ENCODE measurements at regions not wholly inside any gene's neighbourhood (a gene's known extent, or its start where the extent isn't known, plus 50 kb on each side); places are given as distances from the start of the nearest gene placed in this dataset.
A peak's percentile ranks its signal among the peaks of the same experiment; 100 is the strongest.

DNA sequence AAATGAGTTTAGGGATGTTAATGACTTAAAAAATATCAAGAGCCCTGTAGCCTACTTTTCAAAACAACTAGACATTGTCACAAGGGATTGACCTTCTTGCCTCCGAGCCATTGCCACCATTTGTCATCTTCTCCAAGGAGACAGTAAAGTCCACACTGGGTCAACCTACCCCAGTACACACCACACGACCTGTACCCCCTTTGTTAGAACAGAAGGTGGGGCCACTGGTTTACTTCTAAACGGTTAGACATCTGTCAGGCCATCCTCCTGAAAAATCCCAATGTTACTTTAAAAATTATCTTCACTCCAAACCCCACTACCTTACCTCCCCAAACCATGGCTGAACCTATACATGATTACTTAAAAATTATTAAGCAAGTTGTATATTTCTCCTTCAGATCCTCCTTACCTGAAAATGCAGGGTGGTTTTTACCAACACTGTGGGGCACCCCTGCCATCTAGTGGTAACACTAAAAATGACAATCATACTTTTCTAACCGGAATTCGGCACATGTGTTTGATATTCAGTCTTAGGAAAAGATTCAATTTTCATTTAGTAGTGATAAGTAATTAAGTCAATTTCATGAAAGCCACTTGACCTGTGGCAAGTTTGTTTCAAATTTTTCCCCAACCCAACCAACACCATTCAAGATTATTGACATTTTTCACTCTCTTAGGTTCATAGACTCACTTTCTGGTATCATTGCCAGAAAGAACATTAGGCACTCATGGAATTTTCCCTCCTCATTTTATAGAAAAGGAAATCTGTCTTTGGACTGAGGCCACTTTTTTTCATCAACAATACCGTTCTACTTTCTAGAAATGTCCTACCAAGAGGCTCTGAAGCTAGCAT is 265.3 kb upstream of the PKDCC start:
- DNase-seq (ENCODE audit: low spot score), result peak; percentile 6

DNA sequence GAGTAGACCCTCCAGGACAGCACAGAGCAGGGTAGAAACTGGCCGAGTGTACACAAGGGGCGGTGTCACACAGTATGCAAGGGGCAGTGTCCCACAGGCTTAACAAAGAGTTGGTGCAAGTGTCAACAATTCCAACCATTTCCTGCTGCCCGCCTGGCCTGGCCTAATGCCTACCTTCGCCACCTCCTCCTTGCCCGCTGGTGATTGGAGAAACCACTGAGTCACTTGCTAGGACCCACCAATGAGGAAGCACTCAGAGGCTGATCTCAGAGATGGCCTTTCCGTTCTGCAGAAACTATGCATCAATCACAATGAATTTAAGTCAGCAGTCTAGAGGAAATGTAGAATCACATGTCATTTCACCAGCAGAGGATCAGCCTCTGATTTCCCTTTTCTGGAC is 263.3 kb upstream of the PKDCC start:
- DNase-seq (ENCODE audit: low spot score), result no peak

DNA sequence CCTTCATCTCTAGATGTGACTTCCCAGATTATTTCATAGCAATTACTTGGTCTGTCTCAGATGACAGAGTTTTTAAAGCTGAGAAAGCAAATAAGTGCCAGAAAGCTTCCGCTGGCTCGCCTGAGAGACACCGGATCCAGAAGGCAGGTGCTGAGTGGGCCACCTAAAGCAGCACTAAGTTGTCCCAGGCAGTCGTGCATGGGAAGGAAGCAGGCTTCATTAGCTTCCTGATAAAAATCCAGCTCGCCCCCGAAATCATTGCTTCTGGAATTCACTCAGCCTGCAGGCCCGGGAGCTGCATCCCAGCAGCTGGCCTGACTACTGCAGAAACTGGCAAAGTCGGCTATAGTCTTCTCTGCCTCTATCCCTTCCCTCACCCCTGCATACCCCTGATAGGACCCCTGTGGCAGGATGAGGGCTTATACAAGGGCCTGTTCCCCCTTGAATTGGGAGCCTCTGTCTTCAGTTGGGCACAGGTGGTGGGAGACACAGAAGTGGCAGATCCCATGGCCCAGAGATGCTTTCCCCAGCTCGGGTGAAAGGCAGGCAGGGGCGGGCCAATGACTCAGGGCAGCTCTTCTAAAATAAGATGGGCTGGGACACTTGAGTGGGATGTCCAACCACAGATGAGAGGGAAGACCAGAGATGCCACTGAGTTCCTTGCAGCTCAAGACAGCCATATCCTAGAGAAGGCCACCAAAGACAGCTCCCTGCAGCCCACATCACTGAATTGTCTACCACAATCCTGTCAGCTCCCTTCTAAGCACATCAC is 262.4 kb upstream of the PKDCC start:
- no peak for DNase-seq (ENCODE audit: low spot score)

DNA sequence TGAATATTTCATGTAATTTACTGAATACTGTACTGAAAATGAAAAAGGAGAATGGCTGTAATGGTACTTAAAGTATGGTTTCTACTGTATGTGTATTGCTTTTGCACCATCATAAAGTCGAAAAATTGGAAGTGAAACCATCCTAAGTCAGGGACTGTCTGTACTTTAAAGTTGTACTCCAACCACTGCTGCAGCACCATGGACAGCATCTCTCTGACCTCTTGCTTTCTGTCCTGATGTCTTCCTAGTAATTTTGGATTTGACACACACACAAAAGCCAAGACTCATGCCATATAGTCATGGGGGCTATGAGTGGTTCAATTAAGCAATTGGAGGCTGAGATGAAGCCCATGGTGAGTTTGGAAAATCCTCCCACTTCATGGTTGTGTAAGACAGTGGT is 256.3 kb upstream of the PKDCC start:
- no peak for DNase-seq (ENCODE audit: low spot score)

DNA sequence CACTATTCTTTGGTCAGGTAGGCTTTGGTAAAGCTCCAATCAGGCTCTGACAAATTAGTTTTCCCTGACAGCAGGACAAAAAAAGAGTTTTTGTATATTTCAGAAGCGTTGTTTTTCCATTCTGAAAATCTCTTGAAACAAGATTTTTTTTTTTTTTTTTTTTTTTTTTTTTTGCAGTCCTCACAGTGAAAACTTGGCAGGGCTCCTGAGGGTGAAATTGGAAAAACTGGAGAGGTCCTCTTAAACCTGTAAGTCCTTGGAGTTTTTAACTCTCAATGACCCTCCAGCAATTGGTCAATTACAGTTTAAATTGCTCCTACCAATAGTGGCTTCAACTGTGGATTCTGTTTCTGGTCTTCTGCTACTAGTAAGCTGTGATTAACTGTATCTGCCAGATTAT is 244.5 kb upstream of the PKDCC start:
- no peak for DNase-seq (ENCODE audit: low spot score)

DNA sequence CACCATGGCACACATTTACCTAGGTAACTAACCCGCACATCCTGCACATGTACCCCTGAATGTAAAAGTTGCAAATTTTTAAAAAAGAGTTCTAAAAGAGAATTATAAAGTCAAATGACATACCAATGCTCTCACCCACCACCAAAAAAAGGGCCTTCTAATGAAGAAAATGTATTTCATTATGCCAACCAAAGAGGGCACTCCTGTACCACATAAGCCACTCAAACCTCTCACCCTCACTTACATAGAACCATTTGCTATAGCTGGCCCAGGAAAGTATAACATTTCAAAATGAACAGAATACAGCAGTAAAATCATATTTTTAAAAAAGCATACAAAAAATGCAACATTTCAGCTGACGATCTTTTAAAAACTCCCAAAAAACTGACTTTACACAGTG is 241.5 kb upstream of the PKDCC start:
- no peak for DNase-seq (ENCODE audit: low spot score)

DNA sequence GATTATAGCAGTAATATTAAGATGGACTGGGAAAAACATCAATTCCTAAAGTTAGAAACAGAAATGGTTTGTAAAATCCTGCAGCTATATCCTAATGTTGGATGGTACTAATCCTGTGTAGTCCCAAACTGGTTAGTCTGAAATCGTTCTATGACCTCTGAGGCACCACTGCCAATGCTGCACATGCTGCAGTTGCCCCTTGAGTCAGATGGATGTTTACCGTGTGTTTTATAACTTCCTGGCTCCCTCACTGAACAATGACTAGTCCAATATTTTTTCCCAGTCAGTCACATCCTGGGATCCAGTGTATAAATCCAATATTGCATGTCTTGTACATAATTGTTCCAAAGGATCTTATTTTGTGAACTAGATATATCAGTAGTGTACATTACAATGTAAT is 226.7 kb upstream of the PKDCC start:
- no peak for DNase-seq (ENCODE audit: low spot score)

DNA sequence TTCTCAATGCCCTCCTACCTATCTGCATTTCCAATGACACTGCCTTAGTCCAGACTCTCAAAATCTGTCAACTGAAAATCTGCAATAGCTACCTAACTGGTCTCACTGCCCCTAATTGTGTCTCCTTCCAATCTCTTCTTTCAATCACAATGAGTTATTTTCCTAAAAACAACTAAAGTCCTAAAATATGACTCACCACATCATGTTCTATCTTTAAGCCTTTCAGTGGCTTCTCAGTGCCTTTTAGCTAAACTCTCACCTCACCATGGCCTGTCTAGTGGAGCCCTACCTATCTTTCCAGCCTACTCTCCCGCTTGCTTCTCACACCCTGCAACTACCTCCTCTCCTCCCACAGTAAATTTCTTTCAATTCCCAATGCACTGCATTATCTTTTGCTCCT is 220.9 kb upstream of the PKDCC start:
- DNase-seq (ENCODE audit: low spot score), result no peak

DNA sequence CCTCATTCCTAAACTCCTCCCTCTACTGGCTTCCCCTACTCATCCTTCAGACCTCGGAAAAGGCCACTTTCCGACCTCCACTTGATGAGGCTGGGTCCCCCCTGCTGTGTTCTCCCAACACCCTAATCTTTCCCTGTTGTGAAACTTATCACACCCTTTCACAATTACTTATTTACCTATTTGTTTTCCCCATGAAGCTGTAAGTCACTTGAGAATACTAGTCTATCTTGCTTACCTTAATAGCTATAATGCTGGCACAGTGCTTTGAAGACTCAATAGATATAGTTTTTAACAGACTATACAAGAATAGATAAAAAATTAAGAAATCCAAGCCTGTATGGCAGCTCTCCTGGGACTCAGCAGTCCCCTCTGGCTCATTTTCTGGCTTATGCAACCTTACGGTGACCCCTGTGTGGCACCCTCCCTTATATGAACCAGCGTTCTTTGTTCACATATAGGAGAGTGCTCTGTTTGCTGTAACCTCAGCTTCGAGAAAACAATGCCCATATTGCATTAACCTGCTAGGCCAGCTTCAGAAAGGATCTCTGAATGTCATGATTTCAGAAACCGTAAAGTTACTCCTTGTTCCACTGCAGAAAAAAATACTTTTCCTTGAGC is 220.4 kb upstream of the PKDCC start:
- no peak for DNase-seq (ENCODE audit: low spot score)

DNA sequence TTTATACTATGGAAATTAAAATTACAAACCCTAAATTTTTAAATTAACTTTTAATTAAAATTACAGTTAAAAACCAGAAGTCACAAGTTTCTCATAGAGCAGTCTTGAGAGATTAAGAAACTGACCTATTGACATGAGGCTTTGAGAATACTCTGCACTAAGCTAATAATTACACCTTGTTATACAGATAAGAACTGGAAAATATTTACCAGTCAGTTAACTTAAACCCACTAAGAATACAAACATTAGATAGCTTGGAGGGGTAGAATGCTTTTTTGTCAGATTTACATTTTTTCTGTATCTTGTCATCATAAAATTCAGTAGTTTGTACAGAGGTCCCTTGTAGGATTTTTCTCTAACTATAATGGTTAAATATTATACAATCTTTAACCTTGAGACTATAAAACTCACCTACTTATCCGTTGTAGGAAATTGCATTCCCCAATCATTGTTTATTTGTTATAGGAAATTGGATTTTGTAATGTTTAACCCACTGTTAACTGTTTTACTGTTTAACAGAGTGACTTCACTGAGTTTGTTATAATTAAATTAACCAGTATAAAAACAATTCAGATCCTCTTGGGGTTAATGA is 219.7 kb upstream of the PKDCC start:
- no peak for DNase-seq (ENCODE audit: low spot score)

DNA sequence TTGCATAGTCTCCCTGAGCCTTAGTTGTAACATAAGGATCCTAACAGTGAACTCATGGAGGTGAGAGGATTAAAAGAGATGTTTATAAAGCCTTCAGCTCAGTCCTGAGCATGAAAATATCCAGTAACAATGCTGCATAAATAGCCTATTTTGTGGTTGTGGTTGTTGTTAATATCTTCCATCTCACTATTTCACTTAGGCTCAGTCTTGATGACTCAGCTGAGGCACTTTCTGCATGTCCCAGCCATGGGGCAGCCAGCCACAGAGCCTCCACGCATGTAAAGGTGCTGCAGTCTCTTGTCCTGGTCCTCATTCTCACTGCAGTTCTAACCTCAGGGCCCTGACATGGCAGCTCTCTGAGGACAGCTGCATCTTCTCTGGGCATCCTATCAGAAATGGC is 218.8 kb upstream of the PKDCC start:
- no peak for DNase-seq (ENCODE audit: low spot score)

DNA sequence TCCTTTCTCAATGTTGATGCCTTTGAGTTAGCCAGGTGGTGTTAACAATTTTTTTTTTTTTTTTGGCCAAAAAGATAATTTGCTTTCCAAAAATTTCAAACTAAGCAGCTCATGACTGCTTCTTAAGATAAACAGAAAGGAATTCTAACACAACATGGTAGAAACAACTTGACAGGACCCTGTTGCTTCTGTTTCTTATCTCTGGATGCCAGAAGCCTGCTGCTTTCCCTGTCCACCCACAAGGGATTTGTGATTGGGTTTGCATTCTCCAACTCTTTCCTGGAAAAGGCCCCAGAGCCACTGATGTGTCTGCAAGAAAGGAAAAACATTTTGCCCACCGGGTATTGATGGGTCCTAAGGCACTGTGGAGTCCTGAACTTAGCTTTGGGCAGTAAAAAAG is 217.2 kb upstream of the PKDCC start:
- DNase-seq (ENCODE audit: low spot score), result no peak

DNA sequence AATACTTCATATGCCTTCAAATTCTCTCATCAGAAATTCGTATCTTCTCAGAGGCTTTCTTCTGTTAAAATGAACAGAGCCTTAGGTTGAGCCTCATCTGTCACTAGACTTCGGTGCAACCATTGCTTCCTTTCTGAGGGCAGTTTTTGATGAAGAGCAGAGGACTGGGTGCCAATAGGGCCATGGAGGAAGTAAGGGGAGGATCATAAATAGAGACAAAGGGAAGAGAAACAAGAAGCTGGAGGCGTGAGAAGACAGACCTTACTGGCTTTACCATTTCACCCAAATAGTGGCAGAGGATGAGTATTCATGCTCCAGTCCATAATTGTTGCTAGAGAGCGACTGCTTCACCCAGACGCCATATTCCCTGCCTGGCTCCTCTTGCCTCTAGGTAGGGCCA is 215.6 kb upstream of the PKDCC start:
- DNase-seq (ENCODE audit: low spot score), result no peak

DNA sequence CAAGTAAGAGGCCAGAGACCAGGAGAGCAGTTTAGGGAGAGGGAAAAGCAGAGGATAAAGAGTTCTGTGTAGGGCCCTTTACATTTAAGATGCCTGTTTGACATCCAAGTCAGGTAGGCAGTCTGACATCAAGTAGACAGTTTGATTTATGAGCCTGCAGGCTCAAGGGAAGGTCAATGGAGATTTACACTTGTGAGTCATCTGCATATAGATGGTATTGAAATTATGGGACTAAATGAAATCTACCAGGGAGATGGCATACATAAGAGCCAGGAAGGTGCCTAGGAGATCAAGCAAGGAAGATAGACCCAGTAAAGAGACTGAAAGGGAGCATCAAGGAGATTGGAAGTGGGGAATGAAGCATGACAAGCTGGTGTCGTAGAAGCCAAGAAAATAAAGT is 212.4 kb upstream of the PKDCC start:
- no peak for DNase-seq (ENCODE audit: low spot score)

DNA sequence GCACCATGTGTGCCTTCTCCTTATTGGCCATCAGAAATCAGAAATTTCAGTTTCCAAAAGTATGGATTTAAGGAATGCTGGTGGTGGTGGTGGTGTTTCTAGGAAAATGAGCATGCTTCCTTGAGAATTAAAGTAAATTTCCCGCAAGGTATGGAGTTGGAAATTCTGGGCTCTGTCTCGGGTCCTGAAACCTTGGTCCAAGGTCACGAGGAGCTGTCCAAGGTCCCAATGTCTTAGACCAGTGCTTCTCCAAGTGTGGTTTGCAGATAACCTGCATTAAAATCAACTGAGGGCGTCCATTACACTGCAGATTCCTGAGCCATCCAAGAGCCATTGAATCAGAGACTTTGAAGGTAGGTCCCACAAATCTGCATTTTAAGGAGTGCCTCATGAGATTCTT is 210.9 kb upstream of the PKDCC start:
- peak; percentile 7 for DNase-seq (ENCODE audit: low spot score)

DNA sequence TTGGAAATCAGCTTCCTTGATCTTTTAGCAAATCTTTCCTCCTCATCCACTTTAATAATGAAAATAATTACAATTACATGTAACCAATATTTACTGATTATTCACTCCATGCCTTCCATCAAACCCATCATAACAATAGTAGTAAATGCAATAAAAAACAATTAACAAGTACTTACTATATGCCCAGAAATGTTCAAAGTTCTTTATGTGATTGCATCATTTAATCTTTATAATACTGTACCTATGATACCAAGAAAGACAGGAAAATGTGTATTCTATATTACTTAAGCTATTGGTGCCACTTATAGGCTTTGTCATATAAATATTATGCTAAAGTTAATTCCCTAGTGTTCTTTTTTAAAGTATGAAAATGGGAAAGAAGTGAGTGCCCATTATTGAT is 210.2 kb upstream of the PKDCC start:
- DNase-seq (ENCODE audit: low spot score), result no peak

DNA sequence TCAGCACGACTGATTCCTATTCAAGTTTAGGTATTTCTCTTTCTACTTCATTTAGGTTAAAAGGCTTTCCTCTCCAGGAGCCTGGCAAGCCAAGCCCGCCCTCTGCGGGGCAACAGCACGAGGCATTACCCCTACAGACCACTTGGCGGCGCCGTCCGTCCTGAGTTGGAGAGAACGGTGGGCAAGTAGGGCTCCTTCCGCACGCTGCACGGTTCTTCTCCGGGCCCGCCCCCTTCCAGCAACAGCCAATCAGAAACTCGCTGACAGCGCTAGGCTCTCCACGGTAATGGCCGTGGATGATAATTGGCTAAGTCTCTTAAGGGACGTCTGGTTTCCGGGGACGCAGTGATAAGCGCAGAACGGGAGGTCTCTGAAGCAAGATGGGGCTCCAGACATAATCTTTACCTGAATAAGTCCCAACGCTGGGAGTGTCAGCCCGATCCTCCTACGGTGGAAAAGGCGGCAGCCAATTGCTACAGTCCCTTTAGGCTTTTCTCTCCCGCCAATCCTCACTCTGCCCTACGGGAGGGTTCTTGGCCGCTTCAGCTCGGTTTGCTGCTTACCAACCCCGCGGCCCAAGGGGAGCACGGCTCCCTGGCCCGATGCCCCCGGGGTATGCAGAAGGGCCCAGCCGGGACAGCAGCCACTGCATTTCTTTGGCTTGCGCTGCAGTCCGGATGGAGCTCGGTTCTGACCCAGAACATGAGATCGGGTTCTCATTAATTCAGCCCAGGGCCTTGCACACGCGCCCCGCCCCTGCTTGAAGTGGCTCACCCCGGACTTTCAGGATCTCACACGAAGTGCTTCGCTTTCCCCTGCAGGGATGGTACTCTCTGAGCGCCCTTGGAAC is 206.9 kb upstream of the PKDCC start:
- peak; percentile 87 for DNase-seq (ENCODE audit: low spot score)

DNA sequence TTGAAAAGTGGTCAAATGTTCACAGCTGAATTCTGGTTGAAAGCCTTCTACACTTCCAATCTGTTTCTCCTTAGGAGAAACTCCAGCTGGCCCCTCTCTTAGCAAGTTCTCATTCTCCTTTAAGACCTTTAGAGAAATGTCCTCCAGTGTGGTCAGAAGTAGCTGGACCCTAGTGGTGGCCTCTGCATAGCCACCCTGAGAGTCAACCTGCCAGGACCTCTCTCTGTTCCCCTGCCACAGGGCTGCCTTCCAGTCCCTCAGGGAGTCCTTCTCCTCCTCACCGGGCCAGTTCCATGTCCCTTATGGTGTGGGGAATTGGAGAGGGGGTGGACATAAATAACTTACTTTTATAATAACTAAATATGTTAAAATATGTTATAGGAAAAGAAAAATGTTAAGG is 200.9 kb upstream of the PKDCC start:
- no peak for DNase-seq (ENCODE audit: low spot score)

DNA sequence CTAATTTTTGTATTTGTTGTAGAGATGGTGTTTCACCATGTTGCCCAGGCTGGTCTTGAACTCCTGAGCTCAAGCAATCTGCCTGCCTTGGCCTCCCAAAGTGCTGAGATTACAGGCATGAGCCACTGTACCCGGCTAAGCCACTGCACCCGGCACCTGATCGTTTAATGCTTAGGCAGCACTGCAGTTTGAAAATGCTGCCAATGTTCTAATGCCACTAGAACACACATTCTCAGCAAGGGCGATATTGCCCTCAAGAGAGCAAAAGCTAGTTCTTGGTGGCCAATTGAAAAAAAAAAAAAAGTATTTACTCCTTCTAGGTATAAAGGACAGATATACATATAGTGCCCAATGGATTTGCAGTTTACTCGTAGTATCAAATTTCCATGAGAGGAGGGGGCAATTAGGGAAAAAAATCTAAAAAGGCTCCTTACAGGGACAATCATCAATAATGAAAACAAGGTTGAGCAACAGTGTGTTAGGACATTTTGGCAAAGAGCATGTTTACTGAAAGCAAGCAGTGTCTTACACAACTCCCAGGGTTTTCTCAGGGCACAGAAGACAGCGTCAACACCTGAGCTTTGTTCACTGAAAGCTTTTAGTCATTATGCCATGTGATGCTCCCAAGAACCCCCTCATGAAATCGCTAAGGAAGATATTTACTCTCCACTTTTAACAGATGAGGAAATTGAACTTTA is 199.9 kb upstream of the PKDCC start:
- no peak for DNase-seq (ENCODE audit: low spot score)

DNA sequence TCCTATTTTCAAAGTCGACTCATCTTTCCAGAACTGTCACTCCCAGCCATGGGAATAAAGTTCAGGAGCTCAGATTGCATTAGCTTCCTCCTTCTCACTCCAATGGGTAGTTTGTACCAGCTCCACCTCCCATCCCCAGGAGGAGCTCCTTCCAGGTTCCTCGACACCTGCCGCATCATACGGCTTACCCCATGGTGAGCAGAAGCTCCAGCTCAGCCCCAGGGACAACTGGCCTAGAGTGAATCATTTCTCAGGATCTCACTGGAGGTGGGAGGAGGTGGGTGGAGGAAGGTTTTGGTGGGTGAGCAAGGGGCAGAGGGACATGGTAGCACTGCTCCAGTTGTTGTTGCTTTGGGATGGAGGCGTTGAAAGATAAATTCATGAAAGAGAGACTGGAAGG is 196.3 kb upstream of the PKDCC start:
- DNase-seq (ENCODE audit: low spot score), result no peak

Measured in hepatic stellate cell (primary cell).